ENCODE measurements at regions not wholly inside any gene's neighbourhood (a gene's known extent, or its start where the extent isn't known, plus 50 kb on each side); places are given as distances from the start of the nearest gene placed in this dataset.

DNA sequence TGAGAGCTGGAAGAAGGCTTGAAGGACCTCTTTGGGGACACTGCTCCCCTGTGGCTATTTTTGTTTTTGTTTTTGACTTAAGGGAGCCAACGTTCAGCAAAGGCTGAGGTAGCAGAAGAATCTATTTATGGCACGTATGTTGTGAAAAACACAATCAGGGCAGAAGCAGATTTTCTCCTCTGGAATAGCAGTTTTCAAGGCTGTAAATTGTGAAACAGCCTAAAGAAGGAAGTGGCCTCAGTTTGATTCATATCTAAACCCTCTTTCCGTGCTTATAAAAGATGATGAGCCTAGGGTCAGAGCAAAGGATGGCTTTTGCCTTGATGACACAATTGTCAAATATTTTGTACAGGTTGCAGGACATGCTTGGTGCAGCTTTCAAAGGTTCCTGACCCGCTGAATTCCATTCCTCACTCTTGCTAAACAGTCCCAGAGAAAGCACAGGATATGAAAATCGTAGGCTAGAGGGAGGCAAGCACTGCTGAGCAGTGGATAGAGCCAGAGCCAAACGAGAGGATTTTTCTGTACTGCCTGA is 106.2 kb upstream of the DLX2 start:
- TF ChIP-seq, protein P1, sequence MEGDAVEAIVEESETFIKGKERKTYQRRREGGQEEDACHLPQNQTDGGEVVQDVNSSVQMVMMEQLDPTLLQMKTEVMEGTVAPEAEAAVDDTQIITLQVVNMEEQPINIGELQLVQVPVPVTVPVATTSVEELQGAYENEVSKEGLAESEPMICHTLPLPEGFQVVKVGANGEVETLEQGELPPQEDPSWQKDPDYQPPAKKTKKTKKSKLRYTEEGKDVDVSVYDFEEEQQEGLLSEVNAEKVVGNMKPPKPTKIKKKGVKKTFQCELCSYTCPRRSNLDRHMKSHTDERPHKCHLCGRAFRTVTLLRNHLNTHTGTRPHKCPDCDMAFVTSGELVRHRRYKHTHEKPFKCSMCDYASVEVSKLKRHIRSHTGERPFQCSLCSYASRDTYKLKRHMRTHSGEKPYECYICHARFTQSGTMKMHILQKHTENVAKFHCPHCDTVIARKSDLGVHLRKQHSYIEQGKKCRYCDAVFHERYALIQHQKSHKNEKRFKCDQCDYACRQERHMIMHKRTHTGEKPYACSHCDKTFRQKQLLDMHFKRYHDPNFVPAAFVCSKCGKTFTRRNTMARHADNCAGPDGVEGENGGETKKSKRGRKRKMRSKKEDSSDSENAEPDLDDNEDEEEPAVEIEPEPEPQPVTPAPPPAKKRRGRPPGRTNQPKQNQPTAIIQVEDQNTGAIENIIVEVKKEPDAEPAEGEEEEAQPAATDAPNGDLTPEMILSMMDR (IDR thresholded peaks at IDR 0.05 in 2 of 3, conservative IDR thresholded peaks at IDR 0.05 in 1 of 3; ENCODE audit: borderline replicate concordance in 1 of 3, insufficient read depth in 1 of 3, low read depth in 2 of 3, low read length in 2 of 3) = no peak
- TF ChIP-seq EZH2 (IDR thresholded peaks at IDR 0.05) = no peak
- no peak for TF ChIP-seq YY1 (IDR thresholded peaks at IDR 0.05; ENCODE audit: extremely low read depth, insufficient replicate concordance, low read depth, low read length)
- TF ChIP-seq POLR2AphosphoS5 (IDR thresholded peaks at IDR 0.05; ENCODE audit: low read depth, low read length) = no peak
- no peak for TF ChIP-seq EZH2phosphoT487 (IDR thresholded peaks at IDR 0.05; ENCODE audit: borderline replicate concordance)
- TF ChIP-seq POLR2A (IDR thresholded peaks at IDR 0.05; ENCODE audit: borderline replicate concordance, extremely low read depth, insufficient read depth, insufficient read length) = no peak
- no peak for TF ChIP-seq ELF1 (IDR thresholded peaks at IDR 0.05; ENCODE audit: borderline replicate concordance, low read depth)

All from HCT116 (cell line).